AG08396 (cell line): ENCODE measurements at regions not wholly inside any gene's neighbourhood (a gene's known extent, or its start where the extent isn't known, plus 50 kb on each side); places are given as distances from the start of the nearest gene placed in this dataset.

ENCODE experiments used
- DNase-seq: peaks from one replicate; pipeline ENCODE4 v3.0.0; 2012; ENCODE audit warnings: low spot score, mixed read lengths

DNA sequence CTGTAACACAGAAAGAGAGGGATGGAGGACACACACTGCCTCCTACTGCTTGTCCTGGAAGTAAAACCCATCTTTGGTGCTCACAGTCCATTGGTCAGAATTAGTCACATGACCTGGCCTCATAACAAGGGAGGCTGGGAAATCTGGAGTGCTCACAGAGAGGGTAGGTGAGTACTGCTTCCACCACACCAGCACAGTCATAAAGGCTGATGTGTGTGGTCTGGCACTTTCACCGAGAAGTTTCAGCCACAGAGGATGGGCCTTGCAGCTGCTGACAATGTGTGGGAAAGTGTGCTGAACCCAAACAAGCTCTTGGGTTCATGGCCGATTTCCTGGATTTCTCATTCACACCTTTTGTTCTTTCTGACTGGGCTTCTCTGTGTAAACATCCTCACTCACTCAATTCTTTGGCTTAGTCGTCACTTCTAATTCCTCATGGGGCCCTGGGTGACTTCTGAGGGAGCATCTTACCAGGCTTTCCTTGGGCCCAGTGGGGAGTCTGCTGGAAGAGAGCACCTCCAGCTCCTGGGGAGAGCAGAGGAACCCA, 100.7 kb downstream of the ASB7 start:
- DNase-seq: no peak

DNA sequence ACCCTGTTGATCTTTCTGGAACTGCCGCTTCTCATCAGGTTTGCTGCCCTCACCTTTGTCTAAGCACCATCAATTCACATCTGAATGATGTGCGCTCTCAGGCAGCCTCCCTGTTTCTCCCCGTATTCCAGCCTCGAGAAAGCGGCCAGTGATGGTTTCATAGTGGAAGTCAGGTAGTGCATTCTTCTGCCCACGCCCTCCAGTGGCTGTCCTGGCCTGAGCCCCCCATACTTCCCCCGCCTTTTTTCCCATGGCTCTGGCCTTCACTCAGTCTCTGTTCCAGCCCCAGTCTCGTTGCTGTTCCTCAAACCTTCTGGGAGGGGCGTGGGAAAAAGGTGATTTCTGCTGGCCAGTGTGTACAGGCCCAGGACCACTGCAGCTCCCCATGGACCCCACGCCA, 101.3 kb downstream of the ASB7 start:
- DNase-seq: no peak

DNA sequence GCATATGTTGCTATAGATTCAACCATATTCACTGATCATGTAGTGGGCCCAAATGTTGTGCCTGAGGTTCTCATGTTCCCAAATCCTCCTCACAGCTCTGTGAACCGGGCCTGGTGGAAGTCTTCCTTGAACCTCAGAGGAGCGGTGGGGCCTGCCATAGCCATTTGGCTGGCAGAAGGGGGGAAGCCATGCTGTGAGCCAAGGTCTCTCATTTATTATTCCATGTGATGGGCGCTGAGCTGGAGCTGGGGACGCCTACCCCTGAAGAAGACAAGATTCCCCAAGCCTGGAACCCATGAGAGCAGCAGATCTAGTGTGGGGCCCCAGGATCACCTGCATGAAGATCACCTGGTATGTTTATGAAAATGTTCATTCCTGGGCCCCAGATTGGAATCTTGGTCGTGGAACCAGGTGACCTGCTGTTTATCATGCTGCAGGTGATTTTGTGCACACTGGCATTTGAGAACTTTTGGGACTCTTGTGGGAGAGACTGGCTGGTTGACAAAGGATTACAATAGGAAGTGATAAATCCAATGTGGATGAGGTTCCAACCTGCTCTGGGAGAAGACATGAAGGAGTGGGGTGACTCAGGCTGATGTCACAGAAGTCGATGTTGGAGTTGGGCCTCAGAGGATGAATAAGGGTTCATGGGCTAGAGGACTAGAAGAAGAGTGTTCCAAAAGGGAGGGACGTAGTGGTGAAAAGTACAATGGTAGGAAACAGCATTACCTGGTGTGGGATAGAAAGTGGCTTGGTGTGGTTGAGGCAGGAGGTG, 102.1 kb downstream of the ASB7 start:
- DNase-seq: peak; percentile 56

DNA sequence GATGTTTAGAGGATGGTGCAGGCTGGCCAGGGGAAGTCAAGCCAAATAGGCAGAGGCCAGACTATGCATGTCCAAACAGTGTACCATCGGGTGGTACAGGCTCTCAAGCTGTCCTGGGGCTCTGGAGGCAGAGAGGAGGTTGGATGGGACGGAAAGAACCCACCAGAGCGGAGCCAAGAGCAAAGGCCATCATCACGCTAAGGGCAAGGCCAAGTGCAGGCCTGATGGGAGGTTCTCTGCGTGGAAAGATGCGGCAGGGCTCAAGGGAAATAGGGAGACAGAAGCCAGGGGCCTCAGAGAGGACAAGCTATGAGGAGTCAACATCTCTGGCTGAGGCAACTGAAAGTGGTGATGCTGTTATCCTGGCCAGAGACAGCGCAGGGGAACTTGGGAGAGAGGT, 102.7 kb downstream of the ASB7 start:
- no peak for DNase-seq

DNA sequence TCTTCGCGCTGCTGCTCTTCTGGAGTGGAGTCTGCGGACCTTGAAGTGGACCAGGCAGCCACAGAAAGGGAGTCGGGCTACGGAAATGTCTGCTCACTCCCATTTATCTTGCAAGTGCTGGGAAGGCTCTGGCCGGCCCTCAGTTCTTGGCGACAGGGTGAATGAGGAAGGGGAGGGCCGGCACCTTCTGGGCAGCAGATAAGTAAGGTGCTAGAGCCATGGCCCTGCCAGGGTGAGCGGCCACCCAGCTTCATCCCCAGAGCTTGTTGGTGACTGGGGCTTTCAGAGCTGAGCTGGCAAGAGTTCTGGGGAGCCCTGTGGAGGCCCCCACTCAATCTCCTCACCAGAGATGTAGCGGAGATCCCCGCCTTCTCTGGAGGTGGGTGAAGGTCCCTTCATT, 103.5 kb downstream of the ASB7 start:
- no peak for DNase-seq

DNA sequence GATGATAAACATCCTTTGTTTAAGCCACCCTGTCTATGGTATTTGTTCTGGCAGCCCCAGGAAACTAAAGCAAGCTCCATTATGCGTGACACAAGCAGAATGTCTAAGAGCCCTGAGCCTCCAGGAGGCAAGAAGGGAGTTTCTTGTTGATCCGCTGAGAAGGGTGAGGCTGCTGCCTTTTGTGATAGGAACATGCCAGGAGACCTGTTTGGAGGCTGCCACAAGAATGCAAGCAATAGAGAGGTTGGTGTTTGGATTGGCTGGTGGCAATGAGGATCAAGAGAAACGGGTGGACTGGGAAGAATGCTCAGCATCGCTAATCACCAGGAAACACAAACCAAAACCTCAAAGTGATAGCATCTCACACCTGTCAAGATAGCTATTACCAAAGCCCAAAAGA, 104.8 kb downstream of the ASB7 start:
- DNase-seq: no peak

DNA sequence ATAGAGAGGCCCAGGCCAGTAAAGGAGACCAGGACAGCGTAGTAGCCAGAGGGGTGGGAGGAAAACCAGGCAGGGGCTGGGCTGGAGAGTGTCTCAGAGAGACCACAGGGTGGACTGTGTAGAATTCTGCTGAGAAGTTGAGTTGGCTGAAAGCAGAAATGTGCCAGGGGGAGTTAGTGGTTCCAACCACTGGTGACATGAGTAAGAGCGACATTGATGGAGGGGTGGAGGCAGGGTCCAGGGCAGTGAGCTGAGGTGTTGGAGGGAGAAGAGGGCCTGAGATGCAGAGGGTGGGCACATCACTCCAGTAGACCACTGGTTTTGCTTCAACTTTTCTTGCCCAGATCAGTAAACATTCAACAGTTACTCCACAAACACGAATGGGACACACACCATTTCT, 106.5 kb downstream of the ASB7 start:
- no peak for DNase-seq

DNA sequence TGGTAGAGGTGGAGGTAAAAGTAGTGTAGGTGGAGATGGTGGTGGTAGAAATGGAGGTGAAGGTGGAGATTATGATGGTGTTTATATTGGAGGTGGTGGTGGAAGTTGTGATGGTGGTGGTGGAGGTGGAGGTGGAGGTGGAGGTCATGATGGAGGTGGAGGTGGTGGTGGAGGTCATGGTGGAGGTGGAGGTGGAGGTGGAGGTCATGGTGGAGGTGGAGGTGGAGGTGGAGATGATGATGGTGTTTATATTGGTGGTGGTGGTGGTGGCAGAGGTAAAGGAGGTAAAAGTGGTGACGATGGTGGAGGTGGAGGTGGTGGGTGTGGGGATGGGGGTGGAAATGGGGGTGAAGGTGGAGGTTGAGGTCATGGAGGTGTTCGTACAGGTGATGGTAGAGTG, 107.8 kb downstream of the ASB7 start:
- no peak for DNase-seq

DNA sequence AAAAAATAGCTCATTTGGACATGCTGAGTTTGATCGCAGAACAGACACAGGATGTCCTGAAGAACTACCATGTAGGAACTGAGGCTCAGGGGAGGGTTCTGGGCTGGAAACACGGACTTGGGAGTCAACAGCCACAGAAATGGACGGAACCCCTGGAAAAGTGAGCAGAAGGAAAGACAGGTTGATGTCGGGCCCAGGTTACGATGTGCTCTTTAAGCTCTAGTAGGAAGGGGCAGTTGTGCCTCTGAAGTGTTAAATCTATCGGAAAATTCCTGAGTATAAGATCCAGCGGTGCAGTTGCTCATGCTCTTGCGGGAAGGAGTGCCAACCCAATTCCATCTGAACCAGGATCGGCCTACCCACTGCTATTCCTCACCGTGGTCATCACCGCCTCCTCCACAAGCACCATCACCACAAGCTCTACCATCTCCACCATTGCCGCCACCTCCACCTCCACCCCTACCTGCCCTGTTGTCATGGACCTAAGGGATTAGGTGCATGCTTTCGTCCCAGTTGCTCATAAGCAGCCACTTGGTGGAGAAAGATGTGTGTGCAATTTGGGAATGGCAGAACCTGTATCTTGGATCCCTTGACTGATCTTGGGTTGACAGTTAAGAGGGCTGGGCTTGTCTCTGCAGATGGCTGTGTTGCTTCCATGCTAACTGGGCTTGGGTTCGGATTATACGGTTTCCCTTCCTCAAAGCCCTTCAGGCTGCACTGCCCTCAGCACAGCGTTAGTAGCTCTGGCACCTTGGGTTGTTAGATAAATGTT, 108.5 kb downstream of the ASB7 start:
- DNase-seq: no peak

DNA sequence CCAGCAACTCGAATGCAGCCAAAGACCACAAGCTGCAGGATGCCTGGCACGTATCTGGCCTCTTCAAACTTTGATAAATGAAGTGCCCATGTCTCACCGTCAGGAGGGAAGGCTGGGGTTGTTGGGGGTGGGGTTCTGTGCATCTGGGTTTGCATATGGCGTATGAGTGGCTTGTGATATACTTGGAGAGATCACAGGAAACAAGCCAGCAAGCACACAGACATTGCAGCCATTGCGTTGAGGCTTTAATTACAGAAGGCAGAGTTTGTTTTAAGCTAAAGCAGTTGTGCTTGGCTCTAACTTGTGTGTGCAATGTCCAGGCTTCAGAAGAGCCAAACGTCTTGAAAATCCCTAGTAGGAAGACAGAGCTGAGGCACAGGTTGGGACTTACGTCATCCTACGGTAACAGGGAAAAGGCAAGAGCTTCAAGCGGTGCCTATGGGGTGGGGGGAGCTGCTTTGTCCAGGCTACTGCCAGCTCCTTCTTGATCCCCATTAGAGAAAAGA, 109.2 kb downstream of the ASB7 start:
- no peak for DNase-seq

DNA sequence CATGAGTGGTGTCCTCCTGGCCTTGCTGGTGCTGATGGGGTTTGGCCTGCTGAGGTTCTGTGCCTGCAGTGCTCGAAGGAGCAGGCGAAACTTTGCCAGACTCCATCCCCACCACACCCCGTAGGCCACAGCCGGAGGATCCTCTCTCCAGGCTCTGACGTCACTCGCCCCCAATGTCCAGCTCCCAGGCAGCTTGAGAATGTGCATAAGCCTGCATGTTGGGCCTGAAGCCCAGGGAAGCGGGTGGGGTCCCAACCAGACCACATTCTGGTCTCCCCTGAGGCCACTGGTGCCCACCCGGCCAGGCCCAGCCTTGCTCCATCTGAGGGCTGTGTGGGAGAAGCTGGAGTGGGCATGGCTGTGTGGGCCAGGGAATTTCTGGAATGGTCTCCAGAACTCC, 109.8 kb downstream of the ASB7 start:
- DNase-seq: no peak

DNA sequence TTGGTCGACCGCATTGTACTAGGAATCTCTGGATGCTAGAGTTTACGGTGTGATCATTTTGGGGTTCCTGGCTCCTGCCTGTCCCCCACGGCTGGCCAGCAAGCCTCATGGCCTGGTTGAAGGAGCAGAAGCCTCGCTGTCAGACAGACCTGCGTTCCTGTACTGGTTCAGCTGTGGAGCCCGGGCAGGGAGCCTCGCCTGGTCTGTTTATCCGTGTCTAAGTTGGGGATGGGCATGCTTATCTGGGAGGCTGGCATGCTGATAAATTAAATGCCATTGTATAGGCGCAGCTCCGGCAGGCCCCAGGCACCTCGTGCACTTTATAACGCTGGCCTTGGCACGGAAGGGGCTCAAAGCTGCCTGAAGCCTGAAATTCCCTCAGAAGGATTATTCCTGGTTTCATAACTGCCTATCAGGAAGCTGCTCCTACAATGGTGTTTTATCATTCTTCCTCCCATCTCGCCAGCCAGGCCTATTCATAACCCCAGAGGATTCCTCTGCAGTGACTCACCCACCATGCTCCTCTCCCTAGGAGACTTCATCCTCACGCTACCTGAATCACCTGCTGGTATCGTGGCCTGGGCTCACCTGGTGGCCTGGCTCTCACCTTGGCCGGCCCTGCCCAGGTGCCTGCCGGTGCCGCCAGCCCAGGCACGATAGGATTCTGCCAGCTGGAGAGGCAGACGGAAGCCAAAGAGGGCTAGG, 110.9 kb downstream of the ASB7 start:
- peak; percentile 33 for DNase-seq

DNA sequence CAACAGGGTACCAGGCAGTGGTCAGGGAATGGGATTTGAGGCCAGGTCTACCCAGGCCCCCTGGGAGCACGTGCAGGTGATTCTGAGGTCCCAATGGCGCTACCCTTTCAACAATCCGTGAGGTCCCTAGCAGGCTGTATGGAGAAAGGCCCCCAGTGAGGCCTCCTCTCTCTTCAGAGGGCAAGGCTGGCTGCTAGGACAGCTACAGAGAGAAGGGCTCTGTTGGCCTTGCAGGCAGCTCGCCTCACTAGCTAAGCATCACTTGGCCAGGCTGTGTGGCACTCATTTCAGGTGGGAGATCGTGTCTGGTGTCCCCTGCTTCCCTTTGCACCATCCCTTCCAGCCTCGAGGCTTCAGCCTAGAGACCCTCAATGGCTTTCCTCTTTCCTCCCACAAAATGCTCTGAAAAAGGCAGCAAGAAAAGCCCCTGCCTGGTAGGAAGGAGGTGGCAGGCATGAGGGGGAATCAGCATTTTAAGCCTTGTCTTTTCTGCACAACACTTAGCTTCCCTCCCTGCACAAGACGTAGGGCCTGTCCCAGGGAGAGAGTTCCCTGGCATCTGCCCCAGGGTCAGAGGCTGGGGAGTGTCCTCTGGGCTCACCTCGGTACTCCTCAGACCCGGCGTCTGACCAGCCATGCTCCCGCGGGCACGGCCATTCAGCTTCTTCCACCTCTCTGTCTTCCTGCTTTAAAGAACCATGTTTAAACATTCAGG, 111.8 kb downstream of the ASB7 start:
- DNase-seq: no peak

DNA sequence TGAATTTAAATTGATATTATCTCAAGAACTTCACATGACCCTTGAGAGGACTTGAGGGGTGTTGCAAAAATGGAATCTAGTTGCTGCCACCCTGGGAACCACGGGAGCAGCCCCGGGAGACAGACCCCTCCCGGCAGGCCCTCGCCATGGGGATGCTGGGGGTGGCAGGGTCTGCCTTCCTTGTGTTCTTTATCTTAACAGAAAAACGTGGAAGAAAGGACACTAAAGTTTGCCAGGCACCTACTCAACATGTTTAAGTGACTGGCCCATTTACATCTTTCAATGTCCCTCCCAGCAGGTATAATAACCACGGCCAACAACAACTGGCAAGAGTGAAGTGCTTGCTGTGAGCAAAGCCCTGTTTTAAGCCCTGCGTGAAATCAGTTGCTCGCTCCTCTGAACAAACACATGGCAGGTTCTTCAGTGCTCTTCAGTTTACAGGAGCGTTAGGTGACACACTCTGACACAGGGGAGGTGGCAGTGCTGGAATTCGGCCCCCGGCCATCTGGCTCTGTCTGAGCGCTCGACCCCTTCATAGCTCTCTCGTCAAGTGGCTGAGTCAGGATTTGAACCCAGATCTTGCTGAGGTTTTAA, 112.5 kb downstream of the ASB7 start:
- DNase-seq: no peak

DNA sequence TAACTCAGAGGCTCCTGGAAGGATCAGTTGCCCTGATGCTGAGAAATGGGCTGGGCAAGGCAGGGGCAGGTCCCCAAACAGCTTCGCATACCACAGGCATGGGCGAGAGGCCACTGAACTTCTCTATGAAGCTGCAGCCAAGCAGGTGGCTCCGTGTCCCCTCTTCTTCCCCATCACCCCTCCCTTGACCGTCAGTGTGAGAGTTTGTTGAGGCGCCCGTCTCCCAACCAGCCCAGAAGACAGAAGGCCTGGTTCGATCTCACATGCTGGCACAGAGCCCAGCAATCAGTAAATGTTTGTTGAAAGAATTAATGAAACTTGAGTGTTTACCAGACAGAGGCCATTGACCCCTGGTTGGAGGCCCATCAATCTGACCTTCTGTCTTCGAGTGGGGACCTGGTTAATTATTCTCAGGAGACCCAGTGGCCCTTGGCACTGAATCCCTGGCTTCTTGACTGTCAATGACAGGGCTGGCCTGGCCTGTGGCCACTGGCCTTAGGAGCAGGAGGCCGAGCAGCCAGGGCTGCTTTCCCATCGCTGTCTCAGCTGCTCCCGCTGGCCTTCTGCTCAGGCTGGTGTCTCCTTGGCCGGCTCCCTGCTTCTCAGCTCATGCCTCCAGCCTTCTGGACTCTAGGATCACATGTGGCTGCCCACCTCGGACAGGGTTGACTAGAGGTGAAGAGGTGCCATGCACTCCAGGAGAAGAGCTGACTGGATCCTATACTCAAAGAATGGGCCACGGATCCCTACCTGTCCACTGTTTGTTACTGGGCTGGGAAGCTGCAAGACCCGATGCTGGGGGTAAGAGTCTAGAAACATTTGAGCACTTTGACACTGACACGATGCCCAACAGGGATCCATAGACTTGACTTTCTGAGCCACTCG, 113.4 kb downstream of the ASB7 start:
- DNase-seq: no peak

DNA sequence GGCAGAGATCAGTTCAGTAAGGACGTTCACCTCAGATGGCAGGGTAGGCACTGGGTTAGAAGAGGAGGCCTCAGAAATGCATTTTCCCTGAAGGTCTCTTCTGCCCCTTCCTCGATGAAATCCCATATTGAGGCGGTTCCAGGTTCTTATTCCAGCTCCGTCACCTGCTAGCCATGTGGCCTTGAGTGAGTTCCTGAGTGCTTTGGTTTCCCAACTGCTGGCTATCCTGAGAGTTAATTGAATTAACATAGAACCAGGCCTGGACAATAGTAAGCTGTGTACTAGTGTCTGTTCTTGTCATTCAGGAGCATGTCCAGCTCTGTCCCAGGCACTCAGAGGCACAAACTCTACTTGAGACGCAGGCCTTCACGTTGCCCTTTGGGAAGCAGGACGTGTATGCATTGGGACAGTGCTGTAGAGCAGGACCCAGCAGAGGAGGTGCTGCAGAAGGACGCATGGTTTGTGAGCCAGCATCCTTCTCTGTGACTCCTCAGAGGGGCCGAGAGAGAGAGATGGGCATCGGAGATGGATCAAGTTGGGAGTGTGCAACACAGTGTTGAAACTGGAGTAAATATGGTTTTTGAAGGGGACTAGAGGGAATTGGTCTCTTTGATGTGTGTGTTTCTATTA, 114.2 kb downstream of the ASB7 start:
- DNase-seq: no peak

DNA sequence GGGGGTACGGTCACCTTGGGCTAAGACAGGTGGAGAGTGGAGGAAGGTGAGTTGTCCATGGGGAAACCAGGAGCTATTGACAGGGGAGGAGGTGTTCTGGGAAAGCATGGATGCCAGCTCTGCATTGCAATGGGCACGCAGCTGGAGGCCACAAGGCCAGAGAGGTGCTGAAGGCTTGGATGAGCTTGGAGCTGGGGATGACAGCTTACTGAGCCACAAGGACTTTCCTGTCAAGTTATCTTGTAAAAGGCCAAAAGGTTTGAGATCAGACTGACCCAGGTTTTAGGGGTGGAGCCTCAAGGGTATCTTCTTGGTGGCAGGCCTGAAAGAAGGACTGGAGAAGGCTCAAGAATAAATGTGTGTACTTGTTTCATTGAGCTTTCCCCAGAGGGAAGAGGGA, 115.2 kb downstream of the ASB7 start:
- no peak for DNase-seq

DNA sequence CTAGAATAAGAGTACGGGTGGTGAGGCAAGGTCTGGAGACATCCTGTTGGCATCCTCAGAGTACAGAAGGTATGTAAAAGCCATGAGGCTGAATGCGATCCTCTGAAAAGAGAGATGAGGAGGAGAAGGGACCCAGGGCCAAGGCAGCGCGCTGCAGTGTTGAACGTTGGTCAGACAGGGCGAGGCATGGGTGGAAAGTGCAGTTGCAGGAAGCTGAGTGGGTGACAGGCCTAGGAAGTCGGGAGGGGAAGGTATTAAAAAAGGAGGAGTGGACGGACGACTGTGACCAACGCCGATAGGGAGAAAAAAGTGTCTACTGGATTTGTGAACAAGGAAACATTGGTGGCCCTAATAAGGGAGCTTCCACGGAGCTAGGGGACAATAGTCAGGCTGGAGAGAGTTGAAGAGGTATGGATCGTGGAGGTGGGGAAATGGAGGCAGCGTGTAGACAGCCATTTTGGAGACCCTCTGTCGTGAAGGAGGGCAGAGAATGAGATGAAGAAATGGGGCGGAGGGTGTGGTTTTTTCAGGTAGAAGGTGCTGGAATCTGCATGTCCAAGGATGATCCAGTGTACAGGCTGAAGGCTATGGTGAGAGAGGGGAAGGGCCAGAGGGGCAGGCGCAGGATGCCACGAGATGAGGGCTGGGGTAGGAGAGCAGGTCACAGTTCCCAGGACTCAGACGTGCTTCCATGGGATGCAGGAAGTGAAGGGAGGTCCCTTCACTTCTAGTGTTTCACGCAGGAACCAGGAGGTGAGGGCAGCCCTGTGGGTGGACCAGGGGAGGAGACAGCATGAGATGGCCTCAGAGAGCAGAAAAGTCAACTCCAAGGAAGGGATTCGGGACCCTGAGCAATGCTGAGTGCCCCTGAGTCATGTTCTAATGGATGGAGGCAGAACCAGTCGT, 115.9 kb downstream of the ASB7 start:
- no peak for DNase-seq

DNA sequence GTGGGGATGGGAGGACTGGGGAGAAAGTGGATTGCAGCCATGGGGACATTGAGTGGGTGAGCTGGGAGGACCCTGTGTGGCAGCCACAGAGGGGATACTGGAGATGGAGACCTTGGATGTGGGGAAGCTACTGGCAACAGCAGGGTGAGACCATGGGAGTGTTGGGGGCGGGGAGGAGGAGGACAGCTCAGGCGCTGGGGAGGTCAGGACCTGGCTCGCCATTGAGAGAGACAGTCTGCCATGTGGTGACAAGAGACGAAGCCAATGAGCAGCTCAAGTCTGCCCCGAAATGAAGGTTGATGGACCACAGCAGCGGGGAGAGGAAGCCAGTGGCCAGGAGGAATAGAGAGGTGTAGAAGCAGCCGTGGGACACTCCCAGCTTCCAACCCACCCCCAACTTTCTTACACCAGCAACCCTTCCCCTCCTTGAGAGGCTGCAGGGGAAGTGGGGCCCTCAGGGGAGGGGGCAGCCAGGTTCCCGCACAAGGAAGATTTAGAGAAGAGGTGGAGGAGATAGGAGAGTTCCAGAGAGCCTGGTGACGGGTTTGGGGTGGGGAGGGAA, 118.1 kb downstream of the ASB7 start:
- no peak for DNase-seq
